ENCODE measurements at regions not wholly inside any gene's neighbourhood (a gene's known extent, or its start where the extent isn't known, plus 50 kb on each side); places are given as distances from the start of the nearest gene placed in this dataset.
"Not testable (repeated sequence)": the region's sequence is repeated elsewhere in the genome, so short reads cannot be mapped to it uniquely, and the experiment has no call there.

DNA sequence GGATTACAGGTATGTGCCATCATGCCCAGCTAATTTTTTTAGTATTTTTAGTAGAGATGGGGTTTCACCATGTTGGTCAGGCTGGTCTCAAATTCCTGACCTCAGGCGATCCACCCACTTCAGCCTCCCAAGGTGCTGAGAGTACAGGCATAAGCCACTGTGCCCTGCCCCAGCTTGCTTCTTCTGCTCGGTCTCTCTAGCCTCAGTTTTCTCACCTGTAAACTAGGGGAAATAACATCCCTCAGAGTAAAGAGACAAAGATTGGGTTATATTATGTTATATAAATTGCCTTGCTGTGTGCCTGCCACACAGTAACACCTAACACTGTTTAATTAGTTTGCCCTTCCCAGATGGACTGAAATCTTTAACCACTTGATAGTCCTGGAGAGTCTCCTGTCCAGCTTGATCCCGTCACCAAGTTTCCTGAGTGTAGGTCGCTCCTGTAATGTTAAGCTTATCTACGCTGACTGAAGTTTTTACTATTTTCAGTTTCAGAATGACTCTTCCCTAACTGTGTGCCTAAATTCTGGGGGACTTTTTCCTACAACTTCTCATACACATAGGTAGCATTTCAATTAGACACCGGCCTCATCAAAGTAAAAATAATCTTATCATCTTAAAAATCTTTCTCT lies 412.7 kb upstream of the TENM3 start:
- DNase-seq: no peak

DNA sequence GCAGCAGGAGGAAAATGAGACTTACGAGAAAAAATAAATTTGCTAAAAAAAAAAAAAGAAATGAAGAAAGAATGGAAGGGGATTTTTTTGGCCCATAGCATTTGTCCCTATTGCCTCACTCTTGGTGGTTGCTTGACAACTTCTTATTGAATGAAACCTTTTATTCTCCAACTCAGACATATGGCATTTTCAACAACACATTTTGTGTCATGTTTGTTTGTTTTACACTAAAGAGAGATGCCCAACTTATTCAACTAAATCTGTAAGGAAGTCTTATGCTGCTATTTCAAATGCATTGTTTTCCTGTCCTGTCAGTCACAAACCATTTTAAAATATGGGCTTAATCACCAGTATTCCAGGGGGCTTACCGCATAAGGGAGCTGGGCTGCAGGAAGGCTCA lies 409.1 kb upstream of the TENM3 start:
- no peak for DNase-seq

DNA sequence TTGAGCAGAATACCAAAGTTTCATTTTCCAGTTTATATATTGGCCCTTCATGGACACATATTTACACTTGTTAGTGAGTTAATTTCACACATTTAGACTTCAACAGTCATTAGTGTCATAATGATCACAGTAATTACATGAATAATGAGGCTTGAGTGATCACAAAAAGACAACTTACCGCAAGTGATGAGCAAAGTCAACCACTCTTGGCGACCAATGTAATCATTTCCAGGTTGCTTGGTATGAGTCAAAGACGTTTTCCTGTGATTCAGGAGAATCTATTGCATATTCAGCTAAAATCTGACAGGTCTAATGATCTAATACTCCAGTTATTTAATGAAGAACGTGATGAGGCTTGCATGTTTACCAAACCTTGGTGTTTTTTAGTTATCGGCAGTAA lies 407.9 kb upstream of the TENM3 start:
- DNase-seq: no peak

- no peak for DNase-seq
Observed at GRCh38 chr4:181838253-181838652, 404.9 kb upstream of the TENM3 start.

DNA sequence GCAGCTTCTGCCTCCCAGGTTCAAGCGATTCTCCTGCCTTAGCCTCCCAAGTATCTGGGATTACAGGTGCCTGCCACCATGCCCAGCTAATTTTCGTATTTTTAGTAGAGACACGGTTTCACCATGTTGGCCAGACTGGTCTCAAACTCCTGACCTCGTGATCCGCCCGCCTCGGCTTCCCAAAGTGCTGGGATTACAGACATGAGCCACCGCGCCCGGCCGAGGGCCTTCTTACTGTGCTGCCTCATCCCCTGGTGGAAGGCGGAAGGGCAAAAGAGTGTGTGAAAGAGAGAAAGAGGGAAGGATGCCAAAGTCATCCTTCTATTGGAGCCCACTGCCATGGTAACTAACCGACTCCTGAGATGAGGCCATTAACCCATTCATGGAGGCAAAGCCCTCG lies 399.4 kb upstream of the TENM3 start:
- not testable (repeated sequence) for DNase-seq

DNA sequence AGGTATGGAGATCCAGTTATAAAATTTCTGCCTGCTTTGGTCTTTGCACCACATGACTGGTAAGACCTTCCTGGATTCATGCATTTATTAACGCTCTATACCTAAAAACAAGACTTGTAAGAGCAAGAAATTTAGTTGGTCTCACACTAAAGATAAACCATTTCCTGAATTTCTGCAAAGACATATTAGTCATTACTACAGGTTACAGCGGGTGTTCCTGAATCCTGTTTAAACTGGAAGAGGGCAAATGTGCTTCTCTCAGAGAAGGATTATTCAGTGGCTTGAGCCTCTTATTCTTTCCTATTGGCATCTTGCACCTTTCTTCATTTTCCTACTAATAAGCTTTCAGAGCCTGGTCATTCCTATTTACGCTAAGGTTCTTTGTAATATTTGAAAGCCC lies 397.6 kb upstream of the TENM3 start:
- DNase-seq: no peak

- DNase-seq: no peak
Observed at GRCh38 chr4:181846934-181847333, 396.3 kb upstream of the TENM3 start.

DNA sequence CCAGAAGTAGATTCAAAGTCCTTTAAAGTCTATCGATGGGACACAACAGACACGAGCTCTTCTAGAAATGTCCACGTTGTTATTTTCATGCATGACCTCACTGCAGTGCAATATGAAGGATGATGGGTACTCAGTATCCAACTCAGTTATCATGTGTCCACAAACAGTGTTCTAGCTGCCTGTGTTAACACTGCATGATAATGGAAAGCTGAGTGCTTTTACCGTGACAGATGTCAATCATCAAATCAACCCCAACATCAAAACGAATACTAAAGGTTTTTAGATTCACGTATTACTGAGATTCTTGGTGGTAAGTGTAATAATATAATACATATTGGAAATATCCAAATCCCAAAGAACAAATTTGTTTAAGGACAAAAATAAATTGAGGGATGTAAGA lies 394.8 kb upstream of the TENM3 start:
- DNase-seq: no peak

GRCh38 chr4:181849472-181849871 lies 393.7 kb upstream of the TENM3 start:
- no peak for DNase-seq

GRCh38 chr4:181853881-181854511 lies 389.2 kb upstream of the TENM3 start:
- DNase-seq: no peak

GRCh38 chr4:181855307-181855706 lies 387.9 kb upstream of the TENM3 start:
- no peak for DNase-seq

DNA sequence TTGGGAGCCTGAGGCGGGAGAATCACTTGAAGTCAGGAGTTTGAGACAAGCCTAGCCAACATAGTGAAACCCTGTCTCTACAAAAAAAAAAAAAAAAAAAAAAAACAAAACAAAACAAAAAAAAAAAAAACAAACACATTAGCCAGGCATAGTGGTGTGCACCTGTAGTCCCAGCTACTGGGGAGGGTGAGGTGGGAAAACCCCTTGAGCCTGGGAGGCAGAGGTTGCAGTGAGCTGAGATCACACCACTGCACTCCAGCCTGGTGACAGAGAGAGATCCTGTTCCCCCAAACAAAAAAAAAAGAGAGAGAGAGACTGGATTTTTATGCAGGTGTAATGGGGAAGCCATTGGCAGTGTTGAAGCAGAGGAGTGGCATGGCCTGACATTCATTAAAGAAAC lies 385.7 kb upstream of the TENM3 start:
- DNase-seq: not testable (repeated sequence)

GRCh38 chr4:181858741-181859140 lies 384.5 kb upstream of the TENM3 start:
- no peak for DNase-seq

- DNase-seq: no peak
Observed at GRCh38 chr4:181859439-181859838, 383.8 kb upstream of the TENM3 start.

GRCh38 chr4:181860157-181860556 lies 383.0 kb upstream of the TENM3 start:
- no peak for DNase-seq

DNA sequence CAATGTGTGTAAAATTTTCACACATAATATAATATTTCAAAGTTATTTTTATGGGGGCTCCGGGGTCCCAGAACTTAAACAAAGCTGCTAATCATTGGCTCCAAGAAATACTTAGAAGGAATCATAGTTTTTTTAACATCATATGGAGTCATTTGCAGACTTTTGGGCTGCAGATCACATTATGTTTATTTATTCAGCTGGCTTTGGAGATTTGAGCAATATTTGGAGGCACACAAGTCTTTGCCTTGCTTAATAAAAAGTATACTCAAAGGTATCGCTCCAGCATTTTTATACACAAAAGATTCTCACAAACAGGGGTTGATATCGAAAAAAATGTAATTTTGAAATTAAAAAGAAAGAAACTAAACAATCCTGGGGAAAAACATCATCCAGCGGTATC lies 382.5 kb upstream of the TENM3 start:
- DNase-seq: no peak

DNA sequence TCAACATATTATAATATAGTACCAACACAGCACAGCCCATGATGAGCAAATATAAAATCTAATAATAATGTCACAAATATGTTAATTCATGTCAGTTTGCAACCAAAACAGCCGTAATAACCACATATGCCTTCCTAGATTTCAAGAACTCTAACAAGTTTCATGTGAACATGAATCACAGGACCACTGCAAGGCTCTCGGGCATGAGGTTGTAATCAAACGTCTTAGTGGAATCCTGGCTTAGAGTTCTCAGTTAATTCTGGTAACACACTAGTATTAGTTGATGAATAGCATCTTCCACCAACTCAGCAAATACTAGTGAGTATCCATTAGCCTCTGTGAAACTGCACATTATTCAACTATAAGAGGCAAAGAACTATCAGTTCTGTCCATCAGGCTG lies 379.3 kb upstream of the TENM3 start:
- no peak for DNase-seq

DNA sequence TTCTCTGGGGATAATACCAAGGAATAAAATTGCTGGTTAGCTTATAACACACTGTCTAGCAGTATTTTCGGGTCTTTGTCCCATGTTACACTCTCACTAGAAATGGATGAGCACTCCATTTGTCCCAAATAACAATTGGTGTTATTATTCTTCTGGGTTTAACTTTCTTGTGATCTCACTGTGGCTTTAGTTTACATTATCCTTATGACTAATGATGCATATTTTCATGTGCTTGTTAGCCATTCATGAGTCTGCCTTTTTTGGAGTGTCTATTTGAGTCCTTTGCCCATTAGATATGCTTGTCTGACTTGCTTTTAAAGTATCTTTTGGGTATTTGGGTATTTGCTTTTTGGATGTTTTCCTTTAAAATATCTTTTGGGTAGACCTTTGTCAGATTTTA lies 372.9 kb upstream of the TENM3 start:
- no peak for DNase-seq

GRCh38 chr4:181874602-181875001 lies 368.6 kb upstream of the TENM3 start:
- DNase-seq: no peak

- DNase-seq: no peak
Observed at GRCh38 chr4:181877329-181877848, 365.8 kb upstream of the TENM3 start.

- no peak for DNase-seq
Observed at GRCh38 chr4:181890031-181890430, 353.2 kb upstream of the TENM3 start.

GRCh38 chr4:181890911-181891310 lies 352.3 kb upstream of the TENM3 start:
- no peak for DNase-seq

DNA sequence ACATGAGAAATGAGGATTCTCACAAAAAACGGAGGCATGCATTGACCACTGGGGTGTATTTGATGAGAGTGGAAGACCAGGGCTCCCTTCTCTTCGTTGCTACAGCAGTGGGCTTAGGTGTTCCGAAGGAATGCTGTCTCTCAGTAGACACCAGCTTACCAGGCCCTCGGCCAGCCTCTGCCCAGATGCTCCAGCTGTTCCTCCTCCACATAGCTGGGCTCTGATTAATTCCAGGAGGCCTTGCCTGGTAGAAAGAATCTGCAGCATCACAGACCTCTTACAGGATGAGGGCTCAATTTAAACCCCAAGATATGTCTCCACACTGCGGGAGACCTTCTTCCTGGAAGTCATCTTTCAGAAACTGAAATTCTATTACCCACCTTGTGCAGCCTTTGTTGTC lies 346.6 kb upstream of the TENM3 start:
- DNase-seq: no peak

DNA sequence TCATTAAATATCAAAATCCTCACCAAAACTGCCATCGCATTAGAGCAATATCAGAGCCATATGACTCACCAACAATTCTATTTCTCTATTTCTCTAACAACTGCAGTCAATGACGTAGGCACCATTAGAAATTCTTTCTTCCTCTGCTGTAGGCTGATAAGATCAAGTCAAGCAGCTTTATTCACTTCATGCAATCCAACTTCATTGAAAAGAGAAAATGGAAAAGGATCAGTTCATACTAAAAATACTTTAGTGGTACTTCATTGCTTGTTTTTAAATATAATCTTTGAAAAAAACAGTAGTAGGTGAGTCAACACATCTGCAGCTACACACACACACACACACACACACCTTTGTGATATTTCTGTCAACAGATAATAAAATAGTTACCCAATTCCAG lies 345.3 kb upstream of the TENM3 start:
- no peak for DNase-seq

GRCh38 chr4:181902404-181902803 lies 340.8 kb upstream of the TENM3 start:
- DNase-seq: not testable (repeated sequence)
